ENCODE measurements at regions not wholly inside any gene's neighbourhood (a gene's known extent, or its start where the extent isn't known, plus 50 kb on each side); places are given as distances from the start of the nearest gene placed in this dataset.

DNA sequence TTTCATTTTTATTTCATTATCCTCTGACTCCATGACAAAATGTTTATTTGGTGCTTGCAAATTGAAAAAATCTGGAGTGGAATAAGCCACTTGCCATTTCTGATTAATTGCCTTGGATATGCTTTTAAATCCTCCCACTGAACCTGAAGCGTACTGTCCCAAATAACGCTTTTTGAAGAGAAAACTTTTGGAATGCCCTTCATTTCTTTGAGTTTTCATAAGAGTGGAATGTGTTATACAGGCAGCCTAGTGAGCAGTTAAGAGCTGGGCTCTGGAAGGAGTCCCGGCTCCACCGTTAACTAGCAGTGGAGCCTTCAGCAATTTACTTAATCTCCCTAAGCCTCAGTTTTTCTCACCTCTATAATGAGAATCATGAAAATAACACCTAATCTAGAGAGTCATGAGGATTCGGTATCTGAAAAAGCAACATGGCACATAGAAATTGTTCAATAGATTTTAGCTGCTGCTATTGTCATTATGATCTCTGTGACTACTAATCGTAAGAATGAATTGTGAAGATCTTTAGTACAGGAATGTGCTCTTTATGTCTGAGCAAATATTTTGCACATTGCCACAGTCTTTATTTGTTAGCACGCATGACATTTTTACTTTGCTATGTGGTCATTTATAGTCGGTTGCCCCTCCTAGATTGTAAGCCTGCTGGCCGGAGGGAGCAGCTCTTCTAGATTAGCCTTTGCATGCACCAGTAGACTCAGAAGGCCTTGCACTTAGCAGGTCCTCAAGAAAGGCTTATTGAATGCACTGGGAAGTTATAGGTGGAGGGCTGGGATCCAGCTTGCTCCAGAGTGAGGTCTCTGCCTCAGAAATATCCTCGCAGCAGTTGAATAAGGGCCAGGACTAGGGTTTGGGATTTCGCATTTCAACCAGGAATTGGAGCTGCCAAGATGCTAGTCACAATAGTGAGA is 59.4 kb downstream of the PLCE1 start (continued):
- no peak for TF ChIP-seq ZBTB21 (CRISPR knock-in tag; IDR thresholded peaks at IDR 0.05)
- TF ChIP-seq ZBTB8A (CRISPR knock-in tag; IDR thresholded peaks at IDR 0.05; ENCODE audit: borderline replicate concordance, low read depth): no peak
- no peak for TF ChIP-seq RBAK (CRISPR knock-in tag; IDR thresholded peaks at IDR 0.05)
- TF ChIP-seq PHF21A (CRISPR knock-in tag; IDR thresholded peaks at IDR 0.05): no peak
- TF ChIP-seq ETV5 (CRISPR knock-in tag; IDR thresholded peaks at IDR 0.05; ENCODE audit: borderline replicate concordance): no peak
- TF ChIP-seq PPARG (CRISPR knock-in tag; conservative IDR thresholded peaks at IDR 0.05): no peak

DNA sequence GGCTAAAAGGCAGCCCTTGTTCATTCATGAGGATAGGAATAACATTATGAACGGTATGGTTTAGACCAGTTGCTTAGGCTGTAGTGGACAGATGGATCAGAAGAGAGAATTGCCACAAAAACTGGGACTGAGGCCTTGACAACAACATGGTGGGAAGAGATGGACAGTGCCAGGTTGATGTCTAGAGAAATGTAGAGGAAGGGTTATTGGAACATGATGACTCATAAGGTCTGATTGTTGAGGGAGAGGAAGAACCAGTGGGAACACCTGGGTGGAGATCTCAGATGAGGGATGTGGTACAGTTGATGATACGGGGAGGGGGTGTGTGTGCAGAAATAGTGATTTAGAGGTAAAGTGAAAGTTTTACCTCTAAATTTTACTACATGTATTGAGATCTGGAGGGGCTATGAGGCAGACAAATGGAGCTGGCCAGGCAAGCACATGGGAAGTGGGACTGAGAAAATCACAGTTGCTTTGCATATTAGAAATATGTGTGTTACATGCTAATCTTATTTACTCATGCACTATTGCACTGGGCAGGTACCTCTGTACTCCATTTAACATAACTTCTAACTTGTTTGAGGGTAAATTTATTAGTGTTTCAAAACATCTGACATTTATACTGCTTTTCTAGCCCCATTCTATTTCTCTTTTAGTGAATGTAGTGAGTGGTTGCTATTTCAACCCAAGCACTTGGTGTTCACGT is 65.6 kb downstream of the PLCE1 start:
- Histone ChIP-seq H2AFZ (ENCODE audit: low read length) (no peak overlapping the region), H3K4me2 (ENCODE audit: low read depth, low read length) (no peak overlapping the region), H3K36me3 (replicated peaks in 1 of 2; ENCODE audit: control insufficient read depth in 1 of 2, insufficient read depth in 2 of 2, low read length in 2 of 2) (no peaks in the 10 kb centered on the region), H3K4me1 (ENCODE audit: insufficient read depth, low read length) (no peaks in the 10 kb centered on the region), H4K20me1 (ENCODE audit: insufficient read depth, low read length) (no peaks in the 10 kb centered on the region), H3K27ac (ENCODE audit: extremely low read length, insufficient read depth, low read length) (no peak overlapping the region), H3K9me3 (ENCODE audit: low read length) (no peaks in the 10 kb centered on the region), H3K4me3 (replicated peaks in 1 of 3; ENCODE audit: insufficient read depth in 1 of 3, low read depth in 2 of 3, low read length in 3 of 3) (no peak overlapping the region), H3K27me3 (ENCODE audit: control insufficient read depth in 1 of 2, insufficient read depth in 2 of 2, low read length in 2 of 2) (no peaks in the 10 kb centered on the region), H3K79me2 (ENCODE audit: insufficient read depth, low read length) (no peaks in the 10 kb centered on the region), H3K9ac (ENCODE audit: insufficient read depth, low read depth, low read length) (no peak overlapping the region)
- POLR2A ChIA-PET: no interaction called here
- ATAC-seq (no peak), DNase-seq (ENCODE audit: low spot score) (no peak), FAIRE-seq (no peak)
- intact Hi-C loops (cut with micrococcal nuclease; ENCODE audit: unreplicated experiment) (no loop called here), in situ Hi-C loops (cut with HindIII; ENCODE audit: extremely low pct_ligation_motif_present, low pct_unique_long_range_greater_than_20kb) (no loop called here)
- CTCF ChIA-PET (ENCODE audit: low intra/inter-chr PET ratio, low total read pairs): no interaction called here
- BruUV-seq (replicated peaks): no TSS peak
- 49% methylated on average over 3 of the region's 3 CpGs for WGBS (ENCODE audit: low lambda C conversion rate)
- TF ChIP-seq, protein P1, sequence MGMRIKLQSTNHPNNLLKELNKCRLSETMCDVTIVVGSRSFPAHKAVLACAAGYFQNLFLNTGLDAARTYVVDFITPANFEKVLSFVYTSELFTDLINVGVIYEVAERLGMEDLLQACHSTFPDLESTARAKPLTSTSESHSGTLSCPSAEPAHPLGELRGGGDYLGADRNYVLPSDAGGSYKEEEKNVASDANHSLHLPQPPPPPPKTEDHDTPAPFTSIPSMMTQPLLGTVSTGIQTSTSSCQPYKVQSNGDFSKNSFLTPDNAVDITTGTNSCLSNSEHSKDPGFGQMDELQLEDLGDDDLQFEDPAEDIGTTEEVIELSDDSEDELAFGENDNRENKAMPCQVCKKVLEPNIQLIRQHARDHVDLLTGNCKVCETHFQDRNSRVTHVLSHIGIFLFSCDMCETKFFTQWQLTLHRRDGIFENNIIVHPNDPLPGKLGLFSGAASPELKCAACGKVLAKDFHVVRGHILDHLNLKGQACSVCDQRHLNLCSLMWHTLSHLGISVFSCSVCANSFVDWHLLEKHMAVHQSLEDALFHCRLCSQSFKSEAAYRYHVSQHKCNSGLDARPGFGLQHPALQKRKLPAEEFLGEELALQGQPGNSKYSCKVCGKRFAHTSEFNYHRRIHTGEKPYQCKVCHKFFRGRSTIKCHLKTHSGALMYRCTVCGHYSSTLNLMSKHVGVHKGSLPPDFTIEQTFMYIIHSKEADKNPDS (CRISPR knock-in tag; IDR thresholded peaks at IDR 0.05): no peak
- no peak for TF ChIP-seq MYNN (CRISPR knock-in tag; IDR thresholded peaks at IDR 0.05; ENCODE audit: low read depth)
- TF ChIP-seq CREM (IDR thresholded peaks at IDR 0.05): no peak
- no peak for TF ChIP-seq CREM (CRISPR knock-in tag; IDR thresholded peaks at IDR 0.05)
- no peak for TF ChIP-seq TAF15 (IDR thresholded peaks at IDR 0.05; ENCODE audit: low read depth, low read length, poor library complexity, severe bottlenecking)
- TF ChIP-seq GFI1 (CRISPR knock-in tag; IDR thresholded peaks at IDR 0.05; ENCODE audit: borderline replicate concordance): no peak
- no peak for TF ChIP-seq ZFP41 (CRISPR knock-in tag; IDR thresholded peaks at IDR 0.05; ENCODE audit: borderline replicate concordance)
- TF ChIP-seq, protein P2, sequence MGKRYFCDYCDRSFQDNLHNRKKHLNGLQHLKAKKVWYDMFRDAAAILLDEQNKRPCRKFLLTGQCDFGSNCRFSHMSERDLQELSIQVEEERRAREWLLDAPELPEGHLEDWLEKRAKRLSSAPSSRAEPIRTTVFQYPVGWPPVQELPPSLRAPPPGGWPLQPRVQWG (CRISPR knock-in tag; IDR thresholded peaks at IDR 0.05; ENCODE audit: borderline replicate concordance, low read depth): no peak
- TF ChIP-seq, protein P3, sequence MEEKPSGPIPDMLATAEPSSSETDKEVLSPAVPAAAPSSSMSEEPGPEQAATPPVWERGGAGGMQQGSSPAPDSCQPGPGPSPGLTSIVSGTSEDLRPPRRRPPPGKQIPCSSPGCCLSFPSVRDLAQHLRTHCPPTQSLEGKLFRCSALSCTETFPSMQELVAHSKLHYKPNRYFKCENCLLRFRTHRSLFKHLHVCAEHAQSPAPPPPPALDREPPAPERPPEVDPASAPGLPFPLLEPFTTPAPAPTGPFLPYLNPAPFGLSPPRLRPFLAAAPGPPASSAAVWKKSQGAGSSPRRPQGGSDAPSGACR (CRISPR knock-in tag; IDR thresholded peaks at IDR 0.05): no peak
- no peak for TF ChIP-seq PPARG (CRISPR knock-in tag; conservative IDR thresholded peaks at IDR 0.05)
- TF ChIP-seq PCBP1 (IDR thresholded peaks at IDR 0.05; ENCODE audit: borderline replicate concordance, low read depth, low read length): no peak
- no peak for TF ChIP-seq ZNF678 (CRISPR knock-in tag; IDR thresholded peaks at IDR 0.05)
- TF ChIP-seq ZNF7 (CRISPR knock-in tag; IDR thresholded peaks at IDR 0.05): no peak
